GM12878 (cell line): ENCODE measurements at regions not wholly inside any gene's neighbourhood (a gene's known extent, or its start where the extent isn't known, plus 50 kb on each side); places are given as distances from the start of the nearest gene placed in this dataset.
A peak's percentile ranks its signal among the peaks of the same experiment; 100 is the strongest.

Experiments
- ATAC-seq: fragments of 200-7000 bp; cut with Tn5 transposase; 3 replicates; pipeline ENCODE4 v1.9.1; 2020; ENCODE audit warnings: mild to moderate bottlenecking, moderate library complexity
- BruUV-seq: library from RNA; stranded (reverse); fragments of 400-500 nt; replicated peaks from 2 replicates; lab custom pipeline; 2021; lab: Mats Ljungman, UMichigan
- CTCF ChIA-PET: fragments of 300-600 bp; sonication (Branson Sonifier 250); formaldehyde crosslinking; extraction: SDS; loops from one replicate; lab custom pipeline; 2021; ENCODE audit warnings: inconsistent platforms; lab: Yijun Ruan, JAX
- POLR2A ChIA-PET: fragments of 350-600 bp; formaldehyde crosslinking; extraction: SDS; loops from one replicate; lab custom pipeline; 2021; ENCODE audit warnings: inconsistent platforms; lab: Charles Lee
- RAD21 ChIA-PET: fragments of 300-600 bp; sonication (Branson Sonifier 250); formaldehyde crosslinking; loops from one replicate; lab custom pipeline; 2023; ENCODE audit warnings: antibody characterized with exemption; ENCODE audit not compliant: unreplicated experiment; lab: Charles Lee
- SMC1A ChIA-PET: fragments of 300-600 bp; sonication (Branson Sonifier 250); formaldehyde crosslinking; loops from one replicate; lab custom pipeline; 2023; ENCODE audit not compliant: unreplicated experiment, uncharacterized antibody; lab: Charles Lee
- DNase-seq: peaks from one replicate; pipeline ENCODE4 v3.0.0-alpha.2; 2011; ENCODE audit warnings: low read depth, low spot score
- FAIRE-seq: peaks from 3 replicates; lab custom pipeline; 2011; peaks lifted over from hg19 to GRCh38; lab: Jason Lieb, UNC
- H2AFZ ChIP-seq: 2 replicates; pipeline ENCODE4 v1.6.0; 2011; ENCODE audit warnings: low read depth, low read length, control low read depth; ENCODE audit not compliant: control insufficient read depth
- H3K27ac ChIP-seq: 2 replicates; pipeline ENCODE4 v1.5.1; 2011; ENCODE audit warnings: control low read depth; ENCODE audit not compliant: control insufficient read depth, insufficient read depth
- H3K27me3 ChIP-seq, 2 experiments: replicated peaks in 1 of 2; 2 replicates each; pipeline versions ENCODE4 v1.6.0 to v1.6.1; 2011; ENCODE audit warnings: low read length in 1 of 2; ENCODE audit not compliant: control insufficient read depth in 2 of 2, insufficient read depth in 2 of 2
- H3K36me3 ChIP-seq, 2 experiments: 2 replicates each; pipeline ENCODE4 v1.5.1; 2011; ENCODE audit warnings: low read length in 1 of 2; ENCODE audit not compliant: control insufficient read depth in 2 of 2, insufficient read depth in 2 of 2
- H3K4me1 ChIP-seq: 2 replicates; pipeline ENCODE4 v1.6.1; 2011; ENCODE audit warnings: mild to moderate bottlenecking, low read length, moderate library complexity, mixed read lengths; ENCODE audit not compliant: control insufficient read depth, insufficient read depth
- H3K4me2 ChIP-seq: 2 replicates; pipeline ENCODE4 v1.6.0; 2011; ENCODE audit warnings: control low read depth; ENCODE audit not compliant: control insufficient read depth, insufficient read depth
- H3K4me3 ChIP-seq: fragments of 200-600 bp; sonication (generic); 2 replicates; pipeline ENCODE4 v1.5.1; 2016
- H3K79me2 ChIP-seq: 2 replicates; pipeline ENCODE4 v1.6.0; 2011; ENCODE audit warnings: low read length; ENCODE audit not compliant: control insufficient read depth, insufficient read depth
- H3K9ac ChIP-seq: 2 replicates; pipeline ENCODE4 v1.8.0; 2011; ENCODE audit warnings: low read length, control low read depth, mixed read lengths; ENCODE audit not compliant: control insufficient read depth, insufficient read depth
- H3K9me3 ChIP-seq: replicated peaks from 3 replicates; pipeline ENCODE4 v1.5.1; 2011; ENCODE audit warnings: mild to moderate bottlenecking, low read length; ENCODE audit not compliant: control insufficient read depth, insufficient read depth
- H4K20me1 ChIP-seq: 2 replicates; pipeline ENCODE4 v1.6.0; 2011; ENCODE audit not compliant: control insufficient read depth, insufficient read depth
- BHLHE40 ChIP-seq, 2 experiments: fragments of 450-650 bp in 1 of 2; IDR thresholded peaks; 2 replicates each; pipeline ENCODE4 v1.6.1; 2011 to 2017; ENCODE audit warnings: low read depth in 2 of 2, borderline replicate concordance in 1 of 2, improper control_type of control experiment in 1 of 2, low read length in 1 of 2, mild to moderate bottlenecking in 1 of 2
- CBX3 ChIP-seq: fragments of 200-600 bp; sonication (generic); IDR thresholded peaks from 2 replicates; pipeline ENCODE4 v1.6.1; 2016; ENCODE audit warnings: low read depth, borderline replicate concordance
- DPF2 ChIP-seq: fragments of 450-650 bp; IDR thresholded peaks from 2 replicates; pipeline ENCODE4 v1.6.1; 2017; ENCODE audit warnings: mild to moderate bottlenecking
- E2F4 ChIP-seq: IDR thresholded peaks from 2 replicates; pipeline ENCODE4 v1.6.1; 2012; ENCODE audit warnings: low read depth, low read length, improper control_type of control experiment
- EGR1 ChIP-seq, 2 experiments: IDR thresholded peaks; 1 replicate in 1 of 2; 2 replicates in 1 of 2; pipeline ENCODE4 v1.6.1; 2011 to 2012; ENCODE audit warnings: low read depth in 2 of 2, low read length in 2 of 2, borderline replicate concordance in 1 of 2, mild to moderate bottlenecking in 1 of 2, moderate library complexity in 1 of 2
- EP300 ChIP-seq, 2 experiments: fragments of 150-350 bp in 1 of 2; IDR thresholded peaks; 2 replicates each; pipeline ENCODE4 v1.6.1; 2011 to 2012; ENCODE audit warnings: low read depth in 2 of 2, low read length in 2 of 2, borderline replicate concordance in 1 of 2, improper control_type of control experiment in 1 of 2, inconsistent platforms in 1 of 2; ENCODE audit not compliant: control insufficient read depth in 1 of 2
- GABPA ChIP-seq: IDR thresholded peaks from 2 replicates; pipeline ENCODE4 v1.6.1; 2014; ENCODE audit warnings: antibody characterized with exemption, low read depth, mild to moderate bottlenecking, inconsistent platforms
- HDAC6 ChIP-seq: fragments of 200-600 bp; sonication (generic); IDR thresholded peaks from one replicate; pipeline ENCODE4 v1.8.0; 2017; ENCODE audit warnings: antibody characterized with exemption; ENCODE audit not compliant: unreplicated experiment
- IKZF1 ChIP-seq: fragments of 450-650 bp; conservative IDR thresholded peaks from 2 replicates; pipeline ENCODE4 v1.6.1; 2017; ENCODE audit warnings: antibody characterized with exemption, mild to moderate bottlenecking
- JUNB ChIP-seq: IDR thresholded peaks from 2 replicates; pipeline ENCODE4 v1.6.1; 2016; ENCODE audit warnings: antibody characterized with exemption, mild to moderate bottlenecking
- NFYA ChIP-seq: IDR thresholded peaks from 2 replicates; pipeline ENCODE4 v1.6.1; 2011; ENCODE audit warnings: low read depth, mild to moderate bottlenecking, low read length, improper control_type of control experiment, borderline replicate concordance
- NR2F1 ChIP-seq: fragments of 450-650 bp; conservative IDR thresholded peaks from 2 replicates; pipeline ENCODE4 v1.6.1; 2017; ENCODE audit warnings: mild to moderate bottlenecking
- PAX5 ChIP-seq: IDR thresholded peaks from 2 replicates; pipeline ENCODE4 v1.6.1; 2011; ENCODE audit warnings: low read depth, low read length, borderline replicate concordance
- PKNOX1 ChIP-seq: fragments of 450-650 bp; IDR thresholded peaks from 2 replicates; pipeline ENCODE4 v1.6.1; 2016; ENCODE audit warnings: mild to moderate bottlenecking
- RELA ChIP-seq: fragments of 450-650 bp; IDR thresholded peaks from 2 replicates; pipeline ENCODE4 v1.8.0; 2014; ENCODE audit warnings: borderline replicate concordance; ENCODE audit not compliant: partially characterized antibody
- RELB ChIP-seq: fragments of 450-650 bp; IDR thresholded peaks from 2 replicates; pipeline ENCODE4 v1.6.1; 2017; ENCODE audit warnings: low read depth, mild to moderate bottlenecking, moderate library complexity
- RUNX3 ChIP-seq: IDR thresholded peaks from 2 replicates; pipeline ENCODE4 v1.6.1; 2012; ENCODE audit warnings: low read length, inconsistent platforms
- SIN3A ChIP-seq: IDR thresholded peaks from 2 replicates; pipeline ENCODE4 v1.6.1; 2012; ENCODE audit warnings: low read depth, low read length, improper control_type of control experiment
- SUZ12 ChIP-seq: fragments of 200-600 bp; sonication (generic); IDR thresholded peaks from one replicate; pipeline ENCODE4 v1.6.1; 2018; ENCODE audit warnings: antibody characterized with exemption, mild to moderate bottlenecking; ENCODE audit not compliant: unreplicated experiment
- TBL1XR1 ChIP-seq: IDR thresholded peaks from 2 replicates; pipeline ENCODE4 v1.6.1; 2012; ENCODE audit warnings: low read depth, low read length, improper control_type of control experiment
- TCF12 ChIP-seq: IDR thresholded peaks from 2 replicates; pipeline ENCODE4 v1.6.1; 2011; ENCODE audit warnings: low read depth, mild to moderate bottlenecking, low read length
- WGBS: methylation state at CpG from one replicate; pipeline ENCODE4 v1.1.6; 2016; ENCODE audit warnings: low lambda C conversion rate; ENCODE audit not compliant: insufficient replicate concordance, insufficient coverage; ENCODE audit errors: missing lambda C conversion rate; 5-methylcytosine and 5-hydroxymethylcytosine counted together
- in situ Hi-C: fragments of 300-500 bp; cut with MboI; formaldehyde crosslinking; loops from 9 replicates; pipeline ENCODE4 v1.14.3; 2018; ENCODE audit warnings: mixed read lengths
- intact Hi-C: fragments of 100-400 bp; cut with micrococcal nuclease; formaldehyde crosslinking; loops from one replicate; pipeline ENCODE4 v1.14.2; 2022; ENCODE audit not compliant: unreplicated experiment

GRCh38 chr11:70489276-70489675, 90.9 kb downstream of the CTTN start (continued):
- TF ChIP-seq JUNB: no peak
- no peak for TF ChIP-seq SIN3A
- TF ChIP-seq HDAC6: no peak
- no peak for TF ChIP-seq EP300 (IDR thresholded peaks at IDR 0.05; ENCODE audit: borderline replicate concordance in 1 of 2, control insufficient read depth in 1 of 2, low read depth in 2 of 2, low read length in 2 of 2)
- no peak for TF ChIP-seq CBX3
- TF ChIP-seq NFYA: no peak
- TF ChIP-seq PKNOX1: no peak
- no peak for TF ChIP-seq E2F4

GRCh38 chr11:70490208-70490607, 91.9 kb downstream of the CTTN start:
- Histone ChIP-seq H4K20me1 (no peaks in the 10 kb centered on the region), H3K4me3 (no peak overlapping the region), H3K4me2 (no peak overlapping the region), H3K36me3 (no peaks in the 10 kb centered on the region), H2AFZ (no peak overlapping the region), H3K9me3 (peaks cover 12% of the 10 kb centered on the region; the same call in 2 of the 3 replicates), H3K4me1 (no peaks in the 10 kb centered on the region), H3K9ac (no peak overlapping the region), H3K27me3 (no peaks in the 10 kb centered on the region), H3K27ac (no peak overlapping the region), H3K79me2 (no peaks in the 10 kb centered on the region)
- DNase-seq (no peak), FAIRE-seq (no peak), ATAC-seq (peak; percentile 65)
- BruUV-seq: no TSS peak
- ChIA-PET SMC1A (interaction anchor here (0.7 kb wide), 1 partner anchor 23 kb away, joined by 3 read pairs; no protein-coding TSS in a partner anchor), RAD21 (no interaction called here), CTCF (no interaction called here), POLR2A (no interaction called here)
- in situ Hi-C loops (no loop called here), intact Hi-C loops (no loop called here)
- under 1% methylated on average over 13 of the region's 13 CpGs for WGBS
- 0 out of 4 replicates have a peak, but pooled peaks of 1 of the 2 experiments have one; percentile 10 for TF ChIP-seq BHLHE40 (IDR thresholded peaks at IDR 0.05; ENCODE audit: borderline replicate concordance in 1 of 2, low read depth in 2 of 2, low read length in 1 of 2)
- no peak for TF ChIP-seq SUZ12
- TF ChIP-seq TCF12: peak; percentile 52; the same call in 1 of the 2 replicates
- TF ChIP-seq TBL1XR1: no peak
- peak; percentile 53 for TF ChIP-seq IKZF1
- TF ChIP-seq PAX5: peak; percentile 49; the same call in 1 of the 2 replicates
- TF ChIP-seq EP300 (IDR thresholded peaks at IDR 0.05; ENCODE audit: borderline replicate concordance in 1 of 2, control insufficient read depth in 1 of 2, low read depth in 2 of 2, low read length in 2 of 2): peak in 1 of 2 experiments; percentile 21; a peak in 1 of 4 replicates
- TF ChIP-seq NR2F1: 0 out of 2 replicates have a peak, but pooled peaks have one; percentile 13
- peak; percentile 37; the same call in 1 of the 2 replicates for TF ChIP-seq RELB
- 0 out of 2 replicates have a peak, but pooled peaks have one; percentile 30 for TF ChIP-seq DPF2
- no peak for TF ChIP-seq GABPA
- peak; percentile 64 for TF ChIP-seq RELA
- peak; percentile 81 for TF ChIP-seq RUNX3
- peak in 1 of 2 experiments; percentile 52; a peak in 1 of 3 replicates for TF ChIP-seq EGR1 (IDR thresholded peaks at IDR 0.05; ENCODE audit: borderline replicate concordance in 1 of 2, low read depth in 2 of 2, low read length in 2 of 2)
